ENCODE measurements at regions not wholly inside any gene's neighbourhood (a gene's known extent, or its start where the extent isn't known, plus 50 kb on each side); places are given as distances from the start of the nearest gene placed in this dataset.

DNA sequence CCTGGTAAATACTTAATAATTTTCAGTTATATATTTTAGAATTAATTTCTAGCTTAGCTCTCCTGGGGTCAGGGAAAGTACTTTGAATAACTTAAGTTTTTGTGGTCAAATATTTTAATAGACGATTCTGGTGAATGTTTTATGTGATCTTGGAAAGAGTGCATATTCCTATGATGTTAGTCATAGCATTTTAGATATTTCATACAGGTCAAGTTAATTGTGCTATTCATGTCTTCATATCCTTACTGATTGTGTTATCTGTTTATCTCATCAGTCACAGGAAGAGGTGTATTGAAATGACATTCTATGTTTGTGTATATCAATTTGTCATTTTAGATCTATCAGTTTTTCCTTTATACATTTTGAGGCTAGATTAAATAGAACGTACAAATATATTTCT, 576.2 kb downstream of the CPS1 start:
- TF ChIP-seq FOXM1 (IDR thresholded peaks at IDR 0.05; ENCODE audit: borderline replicate concordance), result no peak
- TF ChIP-seq ELF4 (IDR thresholded peaks at IDR 0.05), result no peak
- TF ChIP-seq ZNF384 (IDR thresholded peaks at IDR 0.05), result no peak
- no peak for TF ChIP-seq SP1 (IDR thresholded peaks at IDR 0.05)
- TF ChIP-seq, protein P1, sequence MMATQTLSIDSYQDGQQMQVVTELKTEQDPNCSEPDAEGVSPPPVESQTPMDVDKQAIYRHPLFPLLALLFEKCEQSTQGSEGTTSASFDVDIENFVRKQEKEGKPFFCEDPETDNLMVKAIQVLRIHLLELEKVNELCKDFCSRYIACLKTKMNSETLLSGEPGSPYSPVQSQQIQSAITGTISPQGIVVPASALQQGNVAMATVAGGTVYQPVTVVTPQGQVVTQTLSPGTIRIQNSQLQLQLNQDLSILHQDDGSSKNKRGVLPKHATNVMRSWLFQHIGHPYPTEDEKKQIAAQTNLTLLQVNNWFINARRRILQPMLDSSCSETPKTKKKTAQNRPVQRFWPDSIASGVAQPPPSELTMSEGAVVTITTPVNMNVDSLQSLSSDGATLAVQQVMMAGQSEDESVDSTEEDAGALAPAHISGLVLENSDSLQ (IDR thresholded peaks at IDR 0.05), result no peak
- TF ChIP-seq HDGF (IDR thresholded peaks at IDR 0.05; ENCODE audit: borderline replicate concordance), result no peak
- no peak for TF ChIP-seq FOXK2 (IDR thresholded peaks at IDR 0.05)
- no peak for TF ChIP-seq SUZ12 (IDR thresholded peaks at IDR 0.05)
- no peak for TF ChIP-seq LEF1 (IDR thresholded peaks at IDR 0.05; ENCODE audit: borderline replicate concordance)
- TF ChIP-seq BHLHE40 (IDR thresholded peaks at IDR 0.05; ENCODE audit: borderline replicate concordance), result no peak
- no peak for TF ChIP-seq FOXA1 (IDR thresholded peaks at IDR 0.05)
